ENCODE measurements at regions not wholly inside any gene's neighbourhood (a gene's known extent, or its start where the extent isn't known, plus 50 kb on each side); places are given as distances from the start of the nearest gene placed in this dataset.
"Not testable (repeated sequence)": the region's sequence is repeated elsewhere in the genome, so short reads cannot be mapped to it uniquely, and the experiment has no call there.

GRCh38 chr1:221963742-221964141 lies 221.9 kb upstream of the DUSP10 start:
- H2AFZ ChIP-seq (ENCODE audit: low read length) = no peak overlapping the region
- no peaks in the 10 kb centered on the region for H3K36me3 ChIP-seq (ENCODE audit: insufficient read depth, low read length)
- no peaks in the 10 kb centered on the region for H4K20me1 ChIP-seq (ENCODE audit: insufficient read depth, low read depth, low read length)
- no peaks in the 10 kb centered on the region for H3K9me2 ChIP-seq (replicated peaks; ENCODE audit: insufficient read depth, low read length)
- no peaks in the 10 kb centered on the region for H3K9me3 ChIP-seq (ENCODE audit: low read length)
- H3K4me2 ChIP-seq (ENCODE audit: low read depth, low read length, poor library complexity, severe bottlenecking) = no peak overlapping the region
- H3K9ac ChIP-seq (ENCODE audit: low read length) = no peak overlapping the region
- H3K4me3 ChIP-seq (ENCODE audit: low read length) = no peak overlapping the region
- no peak for DNase-seq
- H3K4me1 ChIP-seq (ENCODE audit: low read length) = no peaks in the 10 kb centered on the region
- H3K27me3 ChIP-seq (ENCODE audit: low read length) = no peaks in the 10 kb centered on the region
- no peak overlapping the region for H3K27ac ChIP-seq (ENCODE audit: low read length)
- H3K79me2 ChIP-seq (ENCODE audit: low read length) = no peaks in the 10 kb centered on the region

DNA sequence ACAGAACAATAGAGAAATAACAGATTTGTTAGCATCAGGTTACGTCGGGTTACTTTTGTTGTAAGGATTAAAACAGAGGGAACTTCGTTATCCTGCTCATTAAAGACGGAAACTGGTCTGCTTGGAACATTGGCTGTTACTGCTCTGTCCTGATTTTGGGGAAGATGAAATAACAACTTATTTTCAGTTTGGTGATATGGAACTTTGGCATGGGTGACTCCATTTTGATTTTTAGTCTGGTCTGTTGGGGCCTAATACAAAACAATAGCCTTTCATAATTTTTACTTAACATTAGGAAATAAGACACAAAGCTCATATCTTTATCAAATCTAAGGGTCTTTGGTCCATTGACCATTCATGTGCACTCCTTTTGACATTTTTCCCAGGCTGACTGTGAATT lies 220.5 kb upstream of the DUSP10 start:
- Histone ChIP-seq H3K27ac (ENCODE audit: low read length) (no peak overlapping the region), H3K4me1 (ENCODE audit: low read length) (no peaks in the 10 kb centered on the region), H3K27me3 (ENCODE audit: low read length) (no peaks in the 10 kb centered on the region), H3K4me3 (ENCODE audit: low read length) (no peak overlapping the region), H3K4me2 (ENCODE audit: low read depth, low read length, poor library complexity, severe bottlenecking) (no peak overlapping the region), H3K9me3 (ENCODE audit: low read length) (no peaks in the 10 kb centered on the region), H4K20me1 (ENCODE audit: insufficient read depth, low read depth, low read length) (no peaks in the 10 kb centered on the region), H3K9ac (ENCODE audit: low read length) (no peak overlapping the region), H2AFZ (ENCODE audit: low read length) (no peak overlapping the region), H3K9me2 (replicated peaks; ENCODE audit: insufficient read depth, low read length) (no peaks in the 10 kb centered on the region), H3K36me3 (ENCODE audit: insufficient read depth, low read length) (no peaks in the 10 kb centered on the region), H3K79me2 (ENCODE audit: low read length) (no peaks in the 10 kb centered on the region)
- DNase-seq = no peak

- no peak for DNase-seq
- Histone ChIP-seq H2AFZ (ENCODE audit: low read length) (no peak overlapping the region), H3K9ac (ENCODE audit: low read length) (no peak overlapping the region)
Measured at GRCh38 chr1:221961532-221962292, 219.8 kb upstream of the DUSP10 start.

DNA sequence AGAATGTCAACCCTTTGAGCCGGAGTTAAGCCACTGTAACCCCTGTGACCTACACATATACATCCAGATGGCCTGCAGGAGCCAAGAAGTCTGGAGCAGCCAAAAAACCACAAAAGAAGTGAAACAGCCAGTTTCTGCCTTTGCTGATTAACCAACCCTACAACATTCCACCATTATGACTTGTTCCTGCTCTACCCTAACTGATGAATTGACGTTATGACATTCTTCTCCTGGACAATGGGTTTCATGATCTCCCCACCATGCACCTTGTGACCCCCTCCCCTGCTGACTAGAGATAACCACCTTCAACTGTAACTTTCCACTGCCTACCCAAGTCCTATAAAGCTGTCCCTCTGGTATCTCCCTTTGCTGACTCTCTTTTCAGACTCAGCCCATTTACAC lies 216.3 kb upstream of the DUSP10 start:
- H3K4me3 ChIP-seq (ENCODE audit: low read length); DNase-seq; H3K27me3 ChIP-seq (ENCODE audit: low read length); H3K4me1 ChIP-seq (ENCODE audit: low read length); H2AFZ ChIP-seq (ENCODE audit: low read length); H3K36me3 ChIP-seq (ENCODE audit: insufficient read depth, low read length); H3K27ac ChIP-seq (ENCODE audit: low read length); H3K4me2 ChIP-seq (ENCODE audit: low read depth, low read length, poor library complexity, severe bottlenecking); H3K79me2 ChIP-seq (ENCODE audit: low read length); H3K9ac ChIP-seq (ENCODE audit: low read length); H4K20me1 ChIP-seq (ENCODE audit: insufficient read depth, low read depth, low read length); H3K9me2 ChIP-seq (replicated peaks; ENCODE audit: insufficient read depth, low read length); H3K9me3 ChIP-seq (ENCODE audit: low read length): not testable (repeated sequence)

More at GRCh38 chr1:221961532-221962292, 219.8 kb upstream of the DUSP10 start:
- no peak overlapping the region for H3K4me2 ChIP-seq (ENCODE audit: low read depth, low read length, poor library complexity, severe bottlenecking)
- H3K4me3 ChIP-seq (ENCODE audit: low read length) = no peak overlapping the region
- no peaks in the 10 kb centered on the region for H3K4me1 ChIP-seq (ENCODE audit: low read length)
- no peaks in the 10 kb centered on the region for H3K36me3 ChIP-seq (ENCODE audit: insufficient read depth, low read length)
- no peaks in the 10 kb centered on the region for H3K9me3 ChIP-seq (ENCODE audit: low read length)
- no peaks in the 10 kb centered on the region for H4K20me1 ChIP-seq (ENCODE audit: insufficient read depth, low read depth, low read length)
- H3K9me2 ChIP-seq (replicated peaks; ENCODE audit: insufficient read depth, low read length) = no peaks in the 10 kb centered on the region
- no peaks in the 10 kb centered on the region for H3K27me3 ChIP-seq (ENCODE audit: low read length)
- no peak overlapping the region for H3K27ac ChIP-seq (ENCODE audit: low read length)
- no peaks in the 10 kb centered on the region for H3K79me2 ChIP-seq (ENCODE audit: low read length)

DNA sequence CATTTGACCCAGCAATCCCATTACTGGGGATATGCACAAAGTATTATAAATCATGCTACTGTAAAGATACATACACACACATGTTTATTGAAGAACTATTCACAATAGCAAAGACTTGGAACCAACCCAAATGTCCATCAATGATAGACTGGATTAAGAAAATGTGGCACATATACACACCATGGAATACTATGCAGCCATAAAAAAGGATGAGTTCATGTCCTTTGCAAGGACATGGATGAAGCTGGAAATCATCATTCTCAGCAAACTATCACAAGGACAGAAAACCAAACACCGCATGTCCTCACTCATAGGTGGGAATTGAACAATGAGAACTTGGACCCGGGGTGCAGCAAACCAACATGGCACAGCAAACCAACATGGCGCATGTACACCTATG lies 215.5 kb upstream of the DUSP10 start:
- not testable (repeated sequence) for H3K9me3 ChIP-seq (ENCODE audit: low read length); H3K9me2 ChIP-seq (replicated peaks; ENCODE audit: insufficient read depth, low read length); H3K4me3 ChIP-seq (ENCODE audit: low read length); H3K27me3 ChIP-seq (ENCODE audit: low read length); H3K79me2 ChIP-seq (ENCODE audit: low read length); H3K4me1 ChIP-seq (ENCODE audit: low read length); H3K9ac ChIP-seq (ENCODE audit: low read length); H3K36me3 ChIP-seq (ENCODE audit: insufficient read depth, low read length); H3K4me2 ChIP-seq (ENCODE audit: low read depth, low read length, poor library complexity, severe bottlenecking); DNase-seq; H3K27ac ChIP-seq (ENCODE audit: low read length); H4K20me1 ChIP-seq (ENCODE audit: insufficient read depth, low read depth, low read length); H2AFZ ChIP-seq (ENCODE audit: low read length)

DNA sequence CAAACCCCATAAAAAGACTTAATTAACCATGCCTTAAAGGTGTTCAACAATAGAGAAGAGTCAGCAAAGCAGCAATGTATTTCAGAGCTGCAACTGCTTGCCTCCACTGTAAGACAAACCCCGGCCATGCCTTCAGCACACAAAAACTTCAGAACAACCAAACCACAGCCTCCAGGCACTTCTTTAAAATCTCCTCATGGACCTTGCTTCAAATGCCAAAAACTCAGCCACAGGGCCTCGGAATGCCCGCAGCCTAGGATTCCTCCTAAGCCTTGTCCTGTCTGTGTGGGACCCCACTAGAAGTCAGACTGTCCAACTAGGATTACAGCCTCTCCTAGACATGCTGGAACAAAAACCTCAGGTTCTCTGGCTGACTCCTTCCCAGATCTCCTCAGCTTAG lies 208.1 kb upstream of the DUSP10 start:
- Histone ChIP-seq H3K79me2 (ENCODE audit: low read length) (no peaks in the 10 kb centered on the region), H2AFZ (ENCODE audit: low read length) (no peak overlapping the region), H3K27ac (ENCODE audit: low read length) (no peak overlapping the region), H3K4me3 (ENCODE audit: low read length) (no peak overlapping the region), H4K20me1 (ENCODE audit: insufficient read depth, low read depth, low read length) (no peaks in the 10 kb centered on the region), H3K9me2 (replicated peaks; ENCODE audit: insufficient read depth, low read length) (no peaks in the 10 kb centered on the region), H3K9ac (ENCODE audit: low read length) (no peak overlapping the region), H3K4me1 (ENCODE audit: low read length) (no peaks in the 10 kb centered on the region), H3K27me3 (ENCODE audit: low read length) (no peaks in the 10 kb centered on the region), H3K36me3 (ENCODE audit: insufficient read depth, low read length) (no peaks in the 10 kb centered on the region), H3K4me2 (ENCODE audit: low read depth, low read length, poor library complexity, severe bottlenecking) (no peak overlapping the region), H3K9me3 (ENCODE audit: low read length) (no peaks in the 10 kb centered on the region)
- no peak for DNase-seq

GRCh38 chr1:221948459-221948858 lies 206.6 kb upstream of the DUSP10 start:
- Histone ChIP-seq H3K9me3 (ENCODE audit: low read length) (no peaks in the 10 kb centered on the region), H3K36me3 (ENCODE audit: insufficient read depth, low read length) (no peaks in the 10 kb centered on the region), H3K4me1 (ENCODE audit: low read length) (no peaks in the 10 kb centered on the region), H3K4me2 (ENCODE audit: low read depth, low read length, poor library complexity, severe bottlenecking) (no peak overlapping the region), H3K9me2 (replicated peaks; ENCODE audit: insufficient read depth, low read length) (no peaks in the 10 kb centered on the region), H3K27me3 (ENCODE audit: low read length) (no peaks in the 10 kb centered on the region), H3K9ac (ENCODE audit: low read length) (no peak overlapping the region), H3K79me2 (ENCODE audit: low read length) (no peaks in the 10 kb centered on the region), H3K27ac (ENCODE audit: low read length) (no peak overlapping the region), H4K20me1 (ENCODE audit: insufficient read depth, low read depth, low read length) (no peaks in the 10 kb centered on the region), H3K4me3 (ENCODE audit: low read length) (no peak overlapping the region), H2AFZ (ENCODE audit: low read length) (no peak overlapping the region)
- no peak for DNase-seq

DNA sequence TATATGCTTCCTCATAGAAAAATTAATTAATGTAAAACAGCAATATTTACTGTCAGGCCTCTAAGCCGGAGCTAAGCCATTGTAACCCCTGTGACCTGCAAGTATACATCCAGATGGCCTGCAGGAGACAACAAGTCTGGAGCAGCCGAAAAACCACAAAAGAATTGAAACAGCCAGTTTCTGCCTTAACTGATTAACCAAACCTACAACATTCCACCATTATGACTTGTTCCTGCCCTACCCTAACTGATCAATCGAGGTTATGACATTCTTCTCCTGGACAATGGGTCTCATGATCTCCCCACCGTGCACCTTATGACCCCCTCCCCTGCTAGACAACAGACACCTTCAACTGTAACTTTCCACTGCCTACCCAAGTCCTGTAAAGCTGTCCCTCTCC lies 205.8 kb upstream of the DUSP10 start:
- no peaks in the 10 kb centered on the region for H3K79me2 ChIP-seq (ENCODE audit: low read length)
- H3K9me2 ChIP-seq (replicated peaks; ENCODE audit: insufficient read depth, low read length) = no peaks in the 10 kb centered on the region
- no peak overlapping the region for H3K9ac ChIP-seq (ENCODE audit: low read length)
- no peaks in the 10 kb centered on the region for H3K27me3 ChIP-seq (ENCODE audit: low read length)
- no peak for DNase-seq
- no peak overlapping the region for H3K4me3 ChIP-seq (ENCODE audit: low read length)
- H3K9me3 ChIP-seq (ENCODE audit: low read length) = no peaks in the 10 kb centered on the region
- H2AFZ ChIP-seq (ENCODE audit: low read length) = no peak overlapping the region
- no peaks in the 10 kb centered on the region for H3K4me1 ChIP-seq (ENCODE audit: low read length)
- H3K4me2 ChIP-seq (ENCODE audit: low read depth, low read length, poor library complexity, severe bottlenecking) = no peak overlapping the region
- H4K20me1 ChIP-seq (ENCODE audit: insufficient read depth, low read depth, low read length) = no peaks in the 10 kb centered on the region
- no peaks in the 10 kb centered on the region for H3K36me3 ChIP-seq (ENCODE audit: insufficient read depth, low read length)
- H3K27ac ChIP-seq (ENCODE audit: low read length) = no peak overlapping the region

All from Karpas-422 (cell line).